T-helper 17 cell (primary cell): ENCODE measurements at regions not wholly inside any gene's neighbourhood (a gene's known extent, or its start where the extent isn't known, plus 50 kb on each side); places are given as distances from the start of the nearest gene placed in this dataset.

Experiments used
- ATAC-seq: fragments of 150-1000 bp; cut with Tn5 transposase; 2 replicates; pipeline ENCODE4 v1.10.0; 2021; ENCODE audit warnings: mild to moderate bottlenecking, moderate library complexity
- DNase-seq, 3 donors: peaks; one replicate each; pipeline versions ENCODE4 v3.0.0 to v3.0.0-alpha.2; 2020 to 2021
- H3K9me3 ChIP-seq: one replicate; pipeline ENCODE4 v1.7.0; 2013; ENCODE audit warnings: low read length, mild to moderate bottlenecking; ENCODE audit not compliant: control insufficient read depth, poor library complexity, severe bottlenecking
- H3K27ac Mint-ChIP-seq: one replicate; pipeline ENCODE4 v1.8.0; 2022; ENCODE audit warnings: mild to moderate bottlenecking, moderate library complexity, mixed read lengths
- H3K27me3 Mint-ChIP-seq: one replicate; pipeline ENCODE4 v1.8.0; 2022; ENCODE audit warnings: mixed read lengths
- H3K36me3 Mint-ChIP-seq: one replicate; pipeline ENCODE4 v1.8.0; 2022; ENCODE audit warnings: low read depth, mixed read lengths
- H3K4me1 Mint-ChIP-seq: one replicate; pipeline ENCODE4 v1.8.0; 2022; ENCODE audit warnings: mild to moderate bottlenecking, mixed read lengths
- H3K4me3 Mint-ChIP-seq: one replicate; pipeline ENCODE4 v1.8.0; 2022; ENCODE audit warnings: mild to moderate bottlenecking, moderate library complexity, mixed read lengths

DNA sequence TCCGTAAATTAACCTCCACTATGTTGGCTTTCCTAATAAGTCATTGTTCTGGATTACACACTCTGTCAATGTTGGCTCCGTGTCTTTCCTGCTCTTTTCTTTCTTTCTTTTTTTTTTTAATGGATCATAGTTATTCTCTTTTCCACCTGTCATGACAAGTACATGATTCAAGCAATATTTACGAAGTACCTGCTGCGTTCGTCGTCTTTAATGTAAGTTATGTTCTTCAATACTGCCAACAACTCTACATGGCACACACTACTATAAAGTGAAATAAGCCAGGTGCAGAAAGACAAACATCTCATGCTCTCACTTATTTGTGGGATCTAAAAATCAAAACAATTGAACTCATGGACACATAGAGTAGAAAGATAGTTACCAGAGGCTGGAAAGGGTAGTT lies 239.1 kb downstream of the SCG2 start:
- Mint-ChIP-seq H3K4me1 (no peaks in the 10 kb centered on the region), H3K36me3 (no peaks in the 10 kb centered on the region), H3K27ac (no peak overlapping the region), H3K27me3 (no peaks in the 10 kb centered on the region), H3K4me3 (no peak overlapping the region)
- H3K9me3 ChIP-seq = no peaks in the 10 kb centered on the region
- DNase-seq (no peak), ATAC-seq (no peak)

GRCh38 chr2:223365158-223365679 lies 236.9 kb downstream of the SCG2 start:
- H3K27me3 Mint-ChIP-seq = no peaks in the 10 kb centered on the region
- no peak overlapping the region for H3K4me3 Mint-ChIP-seq
- no peaks in the 10 kb centered on the region for H3K36me3 Mint-ChIP-seq
- H3K9me3 ChIP-seq = no peaks in the 10 kb centered on the region
- H3K4me1 Mint-ChIP-seq = no peaks in the 10 kb centered on the region
- no peak overlapping the region for H3K27ac Mint-ChIP-seq
- no peak for ATAC-seq
- no peak for DNase-seq

DNA sequence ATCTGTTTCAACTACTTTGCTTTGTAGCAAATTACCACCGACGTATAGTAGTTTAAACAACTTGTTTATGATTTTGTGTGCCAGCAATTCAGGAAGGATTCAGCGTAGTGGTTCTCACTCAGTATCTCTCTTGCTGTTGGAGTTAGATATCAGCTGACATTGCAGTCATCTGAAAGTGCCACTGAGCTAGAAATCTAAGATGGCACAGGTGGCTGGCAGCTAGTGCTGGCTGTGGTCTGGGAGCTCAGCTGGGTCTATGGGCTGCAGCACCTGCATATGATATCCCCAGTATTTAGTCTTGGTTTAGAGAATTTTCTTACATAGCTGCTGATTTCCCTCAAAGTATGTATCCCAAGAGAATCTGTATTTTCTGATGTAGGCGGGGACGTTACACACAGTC lies 235.6 kb downstream of the SCG2 start:
- Mint-ChIP-seq H3K4me3 (no peak overlapping the region), H3K27ac (no peak overlapping the region), H3K27me3 (no peaks in the 10 kb centered on the region), H3K4me1 (no peaks in the 10 kb centered on the region), H3K36me3 (no peaks in the 10 kb centered on the region)
- DNase-seq (no peak), ATAC-seq (no peak)
- H3K9me3 ChIP-seq = no peaks in the 10 kb centered on the region

DNA sequence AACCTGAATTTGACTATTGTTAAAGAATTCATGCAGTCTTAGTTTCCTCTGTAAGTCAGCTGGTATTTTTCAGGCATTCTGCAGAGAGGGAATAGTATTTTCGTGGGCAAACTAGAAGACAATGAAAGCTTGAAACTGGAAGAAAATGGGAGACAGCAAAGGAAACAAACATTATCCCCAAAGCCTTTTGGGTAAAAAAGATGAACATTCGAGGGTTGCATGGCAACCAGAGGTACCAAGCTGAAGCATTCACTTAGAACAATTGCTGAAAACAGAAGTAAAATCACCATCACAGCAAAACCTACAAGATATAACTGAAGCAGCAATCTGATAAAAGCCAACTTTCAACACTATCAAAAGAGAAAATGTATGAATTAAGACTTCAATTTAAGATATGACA lies 233.7 kb downstream of the SCG2 start:
- no peaks in the 10 kb centered on the region for H3K36me3 Mint-ChIP-seq

GRCh38 chr2:223369889-223370288 lies 232.3 kb downstream of the SCG2 start:
- ATAC-seq (no peak), DNase-seq (no peak)
- Mint-ChIP-seq H3K27ac (no peak overlapping the region), H3K4me3 (no peak overlapping the region), H3K36me3 (no peaks in the 10 kb centered on the region), H3K4me1 (no peaks in the 10 kb centered on the region), H3K27me3 (no peaks in the 10 kb centered on the region)
- no peaks in the 10 kb centered on the region for H3K9me3 ChIP-seq

More for the DNA sequence above, 233.7 kb downstream of the SCG2 start:
- DNase-seq (no peak), ATAC-seq (no peak)
- H3K9me3 ChIP-seq = no peaks in the 10 kb centered on the region
- H3K4me3 Mint-ChIP-seq = no peak overlapping the region
- H3K27ac Mint-ChIP-seq = no peak overlapping the region
- H3K27me3 Mint-ChIP-seq = no peaks in the 10 kb centered on the region
- H3K4me1 Mint-ChIP-seq = no peaks in the 10 kb centered on the region

- Mint-ChIP-seq H3K4me1 (no peaks in the 10 kb centered on the region), H3K4me3 (no peak overlapping the region), H3K36me3 (no peaks in the 10 kb centered on the region), H3K27ac (no peak overlapping the region), H3K27me3 (no peaks in the 10 kb centered on the region)
- no peaks in the 10 kb centered on the region for H3K9me3 ChIP-seq
- ATAC-seq (no peak), DNase-seq (no peak)
Measured at GRCh38 chr2:223383315-223383714, 218.8 kb downstream of the SCG2 start.

GRCh38 chr2:223386189-223386588 lies 216.0 kb downstream of the SCG2 start:
- DNase-seq (no peak), ATAC-seq (no peak)
- Mint-ChIP-seq H3K27ac (no peak overlapping the region), H3K4me1 (no peaks in the 10 kb centered on the region), H3K4me3 (no peak overlapping the region), H3K36me3 (no peaks in the 10 kb centered on the region), H3K27me3 (no peaks in the 10 kb centered on the region)
- H3K9me3 ChIP-seq = no peaks in the 10 kb centered on the region

GRCh38 chr2:223386984-223387383 lies 215.2 kb downstream of the SCG2 start:
- H3K4me3 Mint-ChIP-seq = no peak overlapping the region
- DNase-seq (no peak), ATAC-seq (no peak)
- no peaks in the 10 kb centered on the region for H3K27me3 Mint-ChIP-seq
- no peaks in the 10 kb centered on the region for H3K4me1 Mint-ChIP-seq
- no peaks in the 10 kb centered on the region for H3K36me3 Mint-ChIP-seq
- no peak overlapping the region for H3K27ac Mint-ChIP-seq
- no peaks in the 10 kb centered on the region for H3K9me3 ChIP-seq

DNA sequence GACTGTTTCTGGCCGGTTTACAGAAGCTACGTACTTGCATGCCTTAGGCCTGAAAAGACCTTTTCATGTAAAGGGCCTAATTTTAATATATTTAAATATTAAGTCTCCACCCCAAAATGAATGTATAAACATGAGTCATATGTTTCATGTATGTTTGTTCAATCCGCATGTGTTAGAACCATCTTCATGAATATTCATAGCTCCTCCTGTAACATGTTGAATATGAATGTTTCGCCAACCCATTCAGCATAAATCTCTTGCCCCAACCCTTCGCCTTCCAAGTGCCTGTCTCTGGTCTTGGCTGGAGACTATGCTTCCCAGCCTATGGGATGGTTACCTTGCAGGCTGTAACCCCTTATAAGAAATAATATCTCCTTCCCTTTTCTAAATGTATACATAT lies 212.5 kb downstream of the SCG2 start:
- DNase-seq (no peak), ATAC-seq (no peak)
- Mint-ChIP-seq H3K27me3 (no peaks in the 10 kb centered on the region), H3K27ac (no peak overlapping the region), H3K36me3 (no peaks in the 10 kb centered on the region), H3K4me1 (no peaks in the 10 kb centered on the region), H3K4me3 (no peak overlapping the region)
- H3K9me3 ChIP-seq = no peaks in the 10 kb centered on the region

DNA sequence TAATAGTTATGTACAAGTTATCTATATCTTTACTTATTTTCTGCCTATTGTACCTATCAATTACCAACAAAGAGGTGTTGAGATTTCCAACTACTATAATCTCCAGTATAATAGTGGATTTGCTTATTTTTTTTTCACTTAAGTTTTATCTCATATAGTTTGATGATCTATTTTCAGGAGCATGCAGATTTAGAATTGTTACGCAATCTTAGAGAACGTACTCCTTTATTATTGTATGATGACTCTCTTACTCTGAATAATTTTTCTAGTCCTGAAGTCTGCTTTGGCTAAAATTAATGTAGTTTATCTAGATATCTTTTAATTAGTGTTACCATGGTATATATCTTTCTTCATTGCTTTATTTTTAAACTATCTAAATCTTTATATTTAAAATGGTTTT lies 205.2 kb downstream of the SCG2 start:
- H3K9me3 ChIP-seq = no peaks in the 10 kb centered on the region
- ATAC-seq = no peak
- Mint-ChIP-seq H3K27ac (no peak overlapping the region), H3K4me1 (no peaks in the 10 kb centered on the region), H3K4me3 (no peak overlapping the region), H3K36me3 (no peaks in the 10 kb centered on the region), H3K27me3 (no peaks in the 10 kb centered on the region)
- no peak for DNase-seq

GRCh38 chr2:223399357-223399957 lies 202.7 kb downstream of the SCG2 start:
- no peak for DNase-seq
- no peak for ATAC-seq
- Mint-ChIP-seq H3K27me3 (no peaks in the 10 kb centered on the region), H3K36me3 (no peaks in the 10 kb centered on the region), H3K4me3 (no peak overlapping the region), H3K27ac (no peak overlapping the region), H3K4me1 (no peaks in the 10 kb centered on the region)
- H3K9me3 ChIP-seq = no peaks in the 10 kb centered on the region

- Mint-ChIP-seq H3K4me3 (no peak overlapping the region), H3K27ac (no peak overlapping the region), H3K27me3 (no peaks in the 10 kb centered on the region), H3K4me1 (no peaks in the 10 kb centered on the region), H3K36me3 (no peaks in the 10 kb centered on the region)
- ATAC-seq (no peak), DNase-seq (no peak)
- H3K9me3 ChIP-seq = no peaks in the 10 kb centered on the region
Measured at GRCh38 chr2:223404616-223405015, 197.5 kb downstream of the SCG2 start.

- no peak overlapping the region for H3K27ac Mint-ChIP-seq
- H3K4me3 Mint-ChIP-seq = no peak overlapping the region
- H3K36me3 Mint-ChIP-seq = no peaks in the 10 kb centered on the region
- H3K4me1 Mint-ChIP-seq = no peaks in the 10 kb centered on the region
- no peak for ATAC-seq
- H3K27me3 Mint-ChIP-seq = no peaks in the 10 kb centered on the region
- DNase-seq = no peak
- no peaks in the 10 kb centered on the region for H3K9me3 ChIP-seq
Measured at GRCh38 chr2:223414646-223415045, 187.5 kb downstream of the SCG2 start.

- no peak for ATAC-seq
- H3K27me3 Mint-ChIP-seq = no peaks in the 10 kb centered on the region
- H3K9me3 ChIP-seq = no peaks in the 10 kb centered on the region
- no peak for DNase-seq
- no peaks in the 10 kb centered on the region for H3K36me3 Mint-ChIP-seq
- H3K4me1 Mint-ChIP-seq = no peaks in the 10 kb centered on the region
- no peak overlapping the region for H3K27ac Mint-ChIP-seq
- no peak overlapping the region for H3K4me3 Mint-ChIP-seq
Measured at GRCh38 chr2:223415071-223415470, 187.1 kb downstream of the SCG2 start.
